IPS DF 4.7 (cell line): ENCODE measurements at regions not wholly inside any gene's neighbourhood (a gene's known extent, or its start where the extent isn't known, plus 50 kb on each side); places are given as distances from the start of the nearest gene placed in this dataset.
"Not testable (repeated sequence)": the region's sequence is repeated elsewhere in the genome, so short reads cannot be mapped to it uniquely, and the experiment has no call there.

Experiments
- DNase-seq: peaks from one replicate; pipeline ENCODE4 v3.0.0-alpha.2; 2013; ENCODE audit warnings: low spot score; ENCODE audit errors: extremely low read depth

DNA sequence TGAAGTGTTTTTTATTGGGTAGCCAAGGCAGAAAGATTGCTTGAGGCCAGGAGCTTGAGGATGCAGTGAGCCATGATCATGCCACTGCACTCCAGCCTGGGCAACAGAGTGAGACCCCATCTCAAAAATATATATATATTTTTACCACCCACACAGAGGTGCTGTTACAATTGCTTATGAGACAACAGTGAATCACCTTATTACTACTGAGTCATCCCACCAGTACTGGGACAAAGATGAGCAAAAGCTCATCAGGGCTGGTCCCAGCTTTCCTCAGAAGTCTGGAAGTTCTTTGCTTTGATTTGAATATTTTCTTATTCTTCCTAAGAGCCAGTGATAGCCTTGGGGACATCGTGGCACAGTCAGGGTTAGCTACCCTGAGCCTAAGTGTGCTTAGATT is 207.7 kb downstream of the SOX2 start:
- DNase-seq = no peak

DNA sequence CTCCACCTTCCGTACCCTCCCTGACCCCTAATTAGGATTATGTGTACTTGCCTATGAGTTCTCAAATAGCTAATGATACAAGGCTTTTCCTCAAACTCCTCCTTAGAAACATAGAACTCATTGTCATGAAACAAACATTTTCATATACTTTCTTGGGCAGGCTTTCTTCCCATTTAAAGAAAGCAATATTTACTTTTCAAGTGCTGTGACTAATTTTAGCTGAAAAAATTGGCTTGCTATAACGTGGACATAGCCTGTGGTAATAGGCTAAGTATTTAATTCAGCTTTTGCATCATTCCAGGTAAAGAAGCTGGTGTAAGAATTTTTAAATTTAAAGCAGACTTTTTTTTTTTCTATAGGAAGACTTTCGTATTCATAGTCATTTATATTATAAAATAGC is 208.7 kb downstream of the SOX2 start:
- DNase-seq = no peak

DNA sequence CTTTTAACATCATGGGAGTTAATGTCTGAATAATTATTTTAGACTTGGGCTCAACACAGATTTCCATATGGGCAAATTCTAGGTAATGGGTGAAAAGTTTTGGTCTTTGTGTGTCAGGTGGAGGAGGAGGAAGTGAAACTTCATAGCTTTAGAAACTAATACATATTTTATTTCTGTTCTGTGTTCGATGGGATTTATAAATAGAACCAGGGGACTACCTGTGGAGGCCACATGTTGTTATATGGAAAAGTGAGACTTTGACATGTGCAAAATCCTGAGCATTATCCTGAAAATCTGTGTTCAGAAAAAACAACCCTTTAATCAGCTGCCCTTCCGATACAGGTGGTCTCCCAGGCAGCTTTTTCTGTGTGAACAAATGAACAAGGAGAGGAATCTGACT is 209.5 kb downstream of the SOX2 start:
- no peak for DNase-seq

DNA sequence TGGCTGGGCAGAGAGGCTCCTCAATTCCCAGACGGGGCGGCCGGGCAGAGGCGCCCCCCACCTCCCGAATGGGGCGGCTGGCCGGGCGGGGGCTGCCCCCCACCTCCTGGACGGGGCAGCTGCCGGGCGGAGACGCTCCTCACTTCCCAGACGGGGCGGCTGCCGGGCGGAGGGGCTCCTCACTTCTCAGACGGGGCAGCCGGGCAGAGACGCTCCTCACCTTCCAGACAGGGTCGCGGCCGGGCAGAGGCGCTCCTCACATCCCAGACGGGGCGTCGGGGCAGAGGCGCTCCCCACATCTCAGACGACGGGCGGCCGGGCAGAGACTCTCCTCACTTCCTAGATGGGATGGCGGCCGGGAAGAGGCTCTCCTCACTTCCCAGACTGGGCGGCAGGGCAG is 214.1 kb downstream of the SOX2 start:
- DNase-seq = not testable (repeated sequence)

DNA sequence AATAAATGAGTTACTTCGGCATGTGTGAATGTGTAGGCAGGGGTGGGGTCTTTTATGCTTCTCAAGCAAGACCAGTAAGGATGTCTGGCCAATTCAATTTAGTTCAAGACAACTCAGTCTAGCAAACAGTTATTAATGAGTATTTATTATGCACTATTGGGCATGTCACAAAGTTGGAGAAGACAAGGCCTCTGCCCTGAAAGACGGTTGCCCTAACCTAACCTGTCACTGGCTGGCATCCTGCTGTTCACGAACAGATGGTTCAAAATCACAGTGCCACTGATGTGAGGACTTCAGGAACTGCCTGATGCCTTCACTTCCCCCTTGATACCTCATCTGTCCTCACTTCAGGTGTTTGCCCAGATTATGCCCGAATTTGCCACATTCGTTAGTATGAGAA is 217.8 kb downstream of the SOX2 start:
- DNase-seq = no peak

DNA sequence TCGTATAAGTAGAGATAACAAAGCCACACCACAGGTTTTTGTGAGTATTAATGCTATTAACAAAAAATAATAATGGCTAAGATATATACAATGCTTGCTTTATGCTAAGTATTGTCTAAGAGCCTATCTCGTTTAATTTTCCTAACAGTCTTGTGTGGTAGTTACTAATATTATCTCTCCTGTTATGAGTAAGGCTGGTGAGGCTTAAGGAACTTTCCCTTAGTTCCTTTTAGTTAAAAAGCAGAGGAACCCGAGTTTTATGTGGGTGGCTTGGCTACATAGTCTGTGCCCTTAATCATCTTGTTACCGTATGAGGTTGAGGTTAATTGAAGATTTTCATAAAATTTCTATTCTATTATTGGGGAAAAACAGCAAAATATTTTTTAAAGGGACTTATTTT is 218.4 kb downstream of the SOX2 start:
- no peak for DNase-seq

DNA sequence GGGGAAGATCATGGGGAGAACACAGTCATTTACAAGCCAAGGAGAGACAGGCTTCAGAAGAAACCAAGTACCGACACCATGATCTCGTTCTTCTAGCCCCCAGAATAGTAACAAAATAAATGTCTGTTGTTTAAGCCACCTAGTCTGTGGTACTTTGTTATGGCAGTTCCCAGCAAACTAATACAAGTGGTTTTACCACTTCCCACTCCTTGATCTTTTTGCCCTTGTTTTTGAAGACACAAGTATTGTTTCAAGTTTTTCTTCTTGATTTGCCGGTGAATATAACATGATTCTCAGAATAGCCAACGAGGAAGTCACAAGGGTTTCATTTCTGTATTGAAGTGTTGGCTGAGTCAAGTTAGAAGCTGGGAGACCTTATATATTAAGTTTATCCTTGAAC is 220.3 kb downstream of the SOX2 start:
- no peak for DNase-seq

DNA sequence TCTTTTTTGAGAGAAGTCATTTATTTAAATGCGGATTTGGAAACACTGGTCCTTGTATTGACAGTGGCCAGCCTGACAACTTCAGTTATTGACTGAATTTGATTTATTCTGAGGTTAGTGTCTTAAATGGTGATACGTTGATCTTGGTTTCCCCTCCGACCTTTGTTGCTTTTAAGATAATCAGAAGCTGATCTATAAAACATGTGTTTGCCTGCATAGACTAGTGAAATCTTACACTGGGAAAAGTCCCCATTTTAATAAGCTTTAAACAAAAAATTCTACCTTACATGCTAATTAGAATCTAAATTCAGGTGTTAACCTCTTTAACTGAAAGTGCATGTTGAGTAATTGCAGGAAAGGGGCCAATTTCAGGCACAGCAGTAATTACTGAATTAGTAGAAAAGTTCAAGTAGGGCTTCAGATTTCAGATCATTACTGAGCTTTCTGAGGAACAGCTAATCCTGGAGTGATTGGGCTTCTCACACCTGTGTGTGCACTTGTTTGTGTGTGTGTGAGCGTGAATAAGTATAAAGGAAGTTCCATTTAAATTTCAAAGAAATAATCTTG is 221.4 kb downstream of the SOX2 start:
- no peak for DNase-seq

DNA sequence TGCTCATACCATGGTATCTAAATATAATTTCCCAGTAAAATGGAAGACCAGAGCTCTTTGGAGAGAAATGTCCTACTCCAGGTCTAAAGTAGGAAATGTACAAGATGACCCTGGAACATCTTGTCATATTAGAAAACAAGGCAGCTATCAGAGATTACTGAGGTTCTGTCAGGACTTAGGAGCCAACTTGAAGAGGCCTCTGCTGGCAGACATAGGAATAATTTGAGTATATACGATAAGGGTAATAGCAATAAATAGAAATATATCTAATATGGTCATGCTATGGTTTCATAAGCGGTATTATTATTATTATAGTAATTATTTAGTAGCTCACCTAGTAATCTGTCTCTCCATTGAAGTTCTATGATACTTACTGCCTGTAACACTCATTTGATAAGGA is 224.2 kb downstream of the SOX2 start:
- DNase-seq = no peak

DNA sequence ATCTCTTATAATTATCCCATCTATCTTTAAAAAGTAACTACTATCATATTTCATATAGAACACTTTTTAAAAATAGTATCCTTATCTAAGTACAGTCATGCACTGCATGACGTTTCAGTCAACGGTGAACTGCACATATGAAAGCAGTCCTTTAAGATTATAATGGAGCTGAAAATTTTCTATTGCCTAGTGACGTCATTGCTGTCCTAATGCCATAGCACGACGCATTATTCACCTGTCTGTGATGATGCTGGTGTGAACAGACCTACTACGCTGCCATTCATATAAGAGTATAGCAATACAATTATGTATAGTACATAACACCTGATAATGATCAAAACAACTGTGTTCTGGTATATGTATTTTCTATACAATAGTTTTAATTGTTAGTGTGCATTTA is 225.0 kb downstream of the SOX2 start:
- DNase-seq = no peak

DNA sequence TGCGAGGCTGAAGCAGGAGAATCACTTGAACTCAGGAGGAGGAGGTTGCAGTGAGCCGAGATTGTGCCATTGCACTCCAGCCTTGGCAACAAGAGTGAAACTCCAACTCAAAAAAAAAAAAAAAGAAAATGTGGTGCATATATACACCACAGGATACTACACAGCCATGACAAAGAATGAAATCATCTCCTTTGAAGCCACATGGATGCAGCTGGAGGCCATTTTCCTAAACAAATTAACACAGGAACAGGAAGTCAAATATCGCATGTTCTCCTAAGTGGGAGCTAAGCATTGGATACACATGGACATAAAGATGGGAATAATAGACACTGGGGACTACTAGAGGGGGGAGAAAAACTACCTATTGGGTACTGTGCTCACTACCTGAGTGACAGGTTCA is 226.9 kb downstream of the SOX2 start:
- DNase-seq = not testable (repeated sequence)

DNA sequence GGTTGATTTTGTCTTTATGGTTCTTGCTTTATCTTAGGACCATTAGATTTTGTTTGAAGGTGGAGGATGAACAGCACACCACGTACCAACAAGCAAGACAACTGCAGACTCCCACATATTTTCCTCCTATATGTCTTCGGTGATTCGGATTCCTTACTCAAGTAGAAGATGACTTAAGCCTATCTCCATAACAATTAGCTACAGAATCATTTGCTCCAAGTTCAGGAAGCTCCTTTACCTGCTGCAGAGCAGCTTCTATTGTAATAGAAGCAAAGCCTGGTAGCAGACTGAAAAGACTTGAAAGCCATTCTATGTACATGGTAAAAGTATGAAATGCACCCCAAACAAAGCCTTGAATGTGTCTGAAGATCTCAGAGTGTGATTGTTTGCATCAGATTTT is 229.0 kb downstream of the SOX2 start:
- no peak for DNase-seq

DNA sequence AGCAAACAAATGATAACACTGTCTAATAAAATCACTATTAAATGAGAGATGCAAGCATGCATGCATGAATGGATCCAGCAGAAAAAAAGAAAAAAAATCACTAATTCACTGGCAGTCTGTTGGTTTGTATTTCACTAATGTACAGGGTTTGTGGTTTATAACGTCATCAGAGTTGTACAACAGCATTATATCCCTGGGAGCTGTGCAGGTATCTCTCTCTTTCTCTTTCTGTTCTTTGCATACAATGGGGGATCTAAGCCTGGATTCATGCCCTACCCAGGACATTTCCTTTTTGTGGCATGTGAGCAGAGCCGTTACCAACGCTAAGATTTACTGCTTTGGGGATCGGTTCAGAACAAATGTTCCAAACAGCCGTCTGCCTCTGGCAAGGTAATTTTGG is 229.5 kb downstream of the SOX2 start:
- DNase-seq = no peak

DNA sequence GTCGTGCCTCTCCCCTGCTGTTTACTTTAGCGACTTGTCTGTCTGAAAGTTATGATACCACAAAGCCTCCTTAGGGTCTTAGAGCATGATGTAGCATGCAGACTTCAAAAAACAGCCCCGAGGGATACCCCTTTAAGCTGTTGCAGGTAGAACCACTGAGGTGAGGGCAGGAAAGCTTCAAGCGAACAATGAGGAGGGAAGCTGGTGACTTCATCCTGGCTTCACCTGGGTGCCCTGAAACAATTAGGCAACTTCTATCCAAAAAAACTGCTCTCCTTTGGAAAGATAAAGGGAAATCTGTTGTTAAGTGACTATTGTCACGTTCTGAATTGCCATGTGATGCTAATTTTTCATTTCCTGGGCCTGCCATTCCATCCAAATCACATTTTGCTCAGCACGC is 231.6 kb downstream of the SOX2 start:
- no peak for DNase-seq

DNA sequence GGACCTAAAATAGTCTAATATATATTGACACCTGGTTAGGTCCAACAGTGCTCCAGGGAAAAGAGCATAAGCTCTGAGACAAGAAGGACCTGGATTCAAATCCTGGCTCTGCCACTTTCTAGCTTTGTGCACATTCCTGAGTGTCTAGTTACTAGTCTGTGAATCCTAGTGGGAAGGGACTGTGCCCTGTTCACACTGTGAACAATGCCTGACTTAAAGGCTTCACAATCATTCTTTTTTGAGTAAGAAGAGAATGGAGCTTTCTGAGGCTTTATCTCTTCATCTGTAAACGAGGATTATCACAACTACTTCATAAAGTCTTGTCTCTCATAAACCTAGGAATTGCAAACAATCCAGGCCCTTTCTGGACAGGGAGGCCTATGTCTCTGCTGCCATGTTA is 235.9 kb downstream of the SOX2 start:
- DNase-seq = no peak

DNA sequence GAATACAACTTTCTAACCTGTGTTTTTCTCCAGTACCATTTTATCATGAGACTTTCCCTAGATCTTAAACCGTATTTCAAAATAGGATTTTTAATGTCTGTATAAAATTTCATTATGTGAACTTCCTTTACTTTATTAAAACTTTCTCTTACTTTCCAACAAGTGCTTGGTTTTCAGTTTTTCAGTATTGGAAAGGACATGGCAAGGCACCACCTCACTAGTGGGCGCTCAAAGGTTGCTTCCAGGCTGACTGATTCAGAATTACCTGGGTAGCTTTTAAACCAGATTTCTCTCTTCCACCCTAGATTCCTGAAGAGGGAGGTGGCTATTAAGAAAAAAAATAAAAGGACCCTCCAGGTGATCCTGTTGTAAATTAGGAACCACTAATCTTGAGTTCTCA is 236.6 kb downstream of the SOX2 start:
- no peak for DNase-seq

DNA sequence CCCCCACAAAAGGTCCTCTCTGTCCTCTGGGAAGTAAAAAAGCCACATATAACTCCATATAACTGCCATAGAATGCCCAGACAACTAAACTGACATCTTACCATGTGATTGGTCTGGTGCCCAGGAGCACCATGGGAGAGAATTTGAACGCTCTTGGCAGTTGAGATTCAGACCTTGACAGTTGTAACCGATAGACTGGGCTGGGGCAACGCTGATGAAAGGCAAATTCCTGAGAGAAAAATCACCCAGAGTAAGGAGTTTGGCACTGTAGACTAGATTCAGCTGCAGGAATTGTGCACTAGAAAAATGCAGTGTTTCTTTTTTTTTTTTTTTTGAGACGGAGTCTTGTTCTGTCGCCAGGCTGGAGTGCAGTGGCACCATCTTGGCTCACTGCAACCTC is 240.5 kb downstream of the SOX2 start:
- DNase-seq = no peak

DNA sequence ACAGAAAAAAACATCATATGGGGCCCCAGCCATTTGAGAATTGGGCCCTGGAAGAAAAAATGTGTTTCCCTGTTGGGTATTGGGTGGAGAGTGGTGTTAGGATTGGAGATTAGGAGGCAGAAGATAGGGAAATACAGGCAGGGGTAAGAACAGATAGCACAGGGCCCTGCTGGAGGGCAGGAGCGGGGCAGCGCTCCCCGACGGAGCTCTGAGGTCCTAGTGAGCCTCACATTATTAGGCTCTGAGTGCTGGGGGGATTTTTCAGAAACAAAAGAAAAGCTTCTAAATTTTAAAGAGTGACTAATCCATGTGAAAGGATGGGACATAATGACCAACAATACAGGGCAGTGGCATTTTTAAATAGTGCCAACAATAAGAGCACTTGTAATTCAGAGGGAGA is 241.2 kb downstream of the SOX2 start:
- no peak for DNase-seq

DNA sequence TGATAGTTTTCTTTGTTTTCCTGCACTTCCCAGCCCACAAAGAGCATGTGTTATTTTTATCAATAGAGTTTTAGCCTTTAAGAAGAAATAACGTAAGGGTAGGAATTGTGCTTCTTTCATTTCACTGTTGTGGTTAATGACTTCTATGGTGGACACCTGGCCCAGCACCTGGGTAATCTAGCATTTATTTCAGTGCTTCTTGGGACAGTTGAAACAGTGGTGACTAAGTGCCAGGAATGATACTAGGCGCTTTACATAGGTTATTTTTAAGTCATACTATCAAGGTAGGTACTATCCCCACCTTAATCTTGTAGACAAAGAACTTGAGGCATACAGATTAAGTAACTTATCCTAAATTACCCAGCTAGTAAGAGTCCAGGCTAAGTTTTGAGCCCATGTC is 243.8 kb downstream of the SOX2 start:
- DNase-seq = no peak

DNA sequence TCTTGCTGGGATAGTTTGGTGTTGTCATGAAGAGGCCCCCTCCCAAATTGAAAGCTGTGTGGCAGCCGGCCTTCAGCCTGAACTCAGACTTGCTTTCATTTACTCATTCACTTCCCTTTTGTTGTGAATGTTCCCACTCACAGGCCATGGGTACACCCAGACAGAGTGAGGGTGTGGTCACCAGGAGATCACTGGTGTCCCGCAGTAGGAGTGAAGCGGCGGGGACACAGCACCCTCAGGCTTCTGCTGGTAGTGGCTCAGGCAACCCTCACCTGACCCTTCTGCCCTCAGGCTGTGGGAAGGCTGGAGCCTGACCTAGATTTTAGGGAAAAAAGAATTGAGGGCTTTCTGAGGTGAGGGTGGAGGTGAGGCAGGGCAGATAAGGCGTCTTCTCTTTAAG is 244.4 kb downstream of the SOX2 start:
- no peak for DNase-seq

DNA sequence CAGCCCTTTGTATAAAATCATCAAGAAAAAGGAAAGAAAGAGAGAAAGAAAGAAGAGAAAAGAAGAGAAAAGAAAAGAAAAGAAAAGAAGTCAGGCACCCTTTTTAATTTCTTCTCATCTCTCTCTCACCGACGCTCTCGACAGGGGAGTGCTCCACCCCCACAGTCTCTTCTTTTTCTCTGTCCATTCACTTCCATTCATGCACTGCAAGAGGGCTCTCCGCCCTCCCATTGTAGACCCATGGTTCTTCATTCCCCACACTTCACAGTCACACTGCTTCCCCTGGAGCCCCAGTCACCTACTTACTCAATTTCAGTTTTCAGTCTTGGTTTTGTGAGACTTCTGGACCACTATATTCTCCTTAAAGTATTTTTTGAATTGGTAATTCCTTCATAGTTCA is 254.7 kb downstream of the SOX2 start:
- DNase-seq = no peak

DNA sequence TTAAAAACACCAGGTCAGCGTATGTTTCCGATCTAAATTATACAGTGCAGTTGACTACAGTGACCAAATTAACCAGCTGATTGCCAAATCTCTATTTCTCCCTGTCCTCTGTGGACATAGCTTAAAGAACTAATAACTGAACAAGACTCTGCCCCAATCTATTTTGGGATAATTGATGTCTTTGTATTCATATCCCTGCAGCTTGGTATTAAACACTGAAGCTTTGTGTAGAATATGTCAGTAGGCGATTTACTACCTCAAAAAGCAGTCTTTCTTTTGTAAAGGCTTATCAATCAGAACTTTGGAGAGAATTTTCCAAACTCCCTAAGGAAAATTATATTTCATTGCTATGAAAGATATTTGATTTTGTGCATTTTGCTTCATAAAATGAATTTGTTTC is 258.2 kb downstream of the SOX2 start:
- no peak for DNase-seq

DNA sequence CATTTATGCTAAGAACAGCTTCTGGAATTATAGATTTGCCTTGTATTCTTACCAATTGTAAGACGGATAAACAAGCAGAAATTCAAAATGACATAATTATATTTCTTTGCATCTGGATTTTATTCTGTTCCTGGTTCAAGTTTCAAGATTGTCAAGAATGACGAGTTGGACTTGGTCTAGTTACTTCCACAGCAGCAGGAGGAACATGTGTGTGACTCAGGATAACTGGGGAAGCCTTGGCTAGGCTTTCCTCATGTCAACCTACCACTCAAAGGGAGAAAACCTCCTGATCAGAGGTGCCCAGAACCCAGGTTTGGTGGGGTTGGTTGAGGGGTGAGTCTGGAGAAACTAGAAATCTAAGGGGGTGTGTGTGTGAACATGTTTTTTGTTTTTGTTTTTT is 259.7 kb downstream of the SOX2 start:
- DNase-seq = no peak

DNA sequence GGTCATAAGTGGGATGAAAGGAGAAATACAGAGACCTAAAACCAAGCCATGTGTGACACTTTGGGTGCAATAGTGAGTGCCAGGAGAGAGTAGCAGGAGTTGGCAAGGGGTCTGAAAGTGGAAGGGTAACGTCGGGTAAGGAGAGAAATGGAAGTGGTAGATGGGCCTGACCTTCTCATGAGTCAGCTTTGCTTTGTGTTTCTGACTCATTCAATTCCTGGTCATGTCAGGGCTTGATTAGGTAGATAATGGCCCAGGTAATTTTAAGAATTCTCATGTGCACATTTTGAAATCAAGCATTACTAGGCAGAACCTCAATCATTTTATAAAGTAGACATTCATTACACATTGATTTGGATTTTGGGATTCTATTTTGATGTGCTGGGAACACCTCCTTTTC is 262.5 kb downstream of the SOX2 start:
- no peak for DNase-seq
